Ectodermal cell (in vitro differentiated cells): ENCODE measurements at regions not wholly inside any gene's neighbourhood (a gene's known extent, or its start where the extent isn't known, plus 50 kb on each side); places are given as distances from the start of the nearest gene placed in this dataset.
"Not testable (repeated sequence)": the region's sequence is repeated elsewhere in the genome, so short reads cannot be mapped to it uniquely, and the experiment has no call there.

Experiments
- H3K27ac ChIP-seq: 2 replicates; pipeline ENCODE4 v1.7.0; 2013; ENCODE audit warnings: mild to moderate bottlenecking, low read depth, low read length; ENCODE audit not compliant: insufficient read depth, poor library complexity, severe bottlenecking
- H3K27me3 ChIP-seq: 2 replicates; pipeline ENCODE4 v1.7.0; 2013; ENCODE audit warnings: mild to moderate bottlenecking, low read length; ENCODE audit not compliant: insufficient read depth, control insufficient read depth, poor library complexity, severe bottlenecking
- H3K36me3 ChIP-seq: one replicate; pipeline ENCODE4 v1.7.0; 2013; ENCODE audit warnings: low read length; ENCODE audit not compliant: control insufficient read depth, insufficient read depth
- H3K4me1 ChIP-seq: one replicate; pipeline ENCODE4 v1.7.0; 2013; ENCODE audit warnings: low read length; ENCODE audit not compliant: control insufficient read depth, insufficient read depth
- H3K4me3 ChIP-seq: 2 replicates; pipeline ENCODE4 v1.7.0; 2013; ENCODE audit warnings: low read depth, low read length, control low read depth; ENCODE audit not compliant: insufficient read depth
- H3K9me3 ChIP-seq: 2 replicates; pipeline ENCODE4 v1.7.0; 2013; ENCODE audit warnings: mild to moderate bottlenecking, low read length, moderate library complexity; ENCODE audit not compliant: control insufficient read depth
- WGBS, 2 experiments: methylation state at CpG; one replicate each; pipeline ENCODE4 v1.1.7; 2013; ENCODE audit warnings: missing lambda C conversion rate in 2 of 2; 5-methylcytosine and 5-hydroxymethylcytosine counted together

- H3K27me3 ChIP-seq, H3K9me3 ChIP-seq, H3K36me3 ChIP-seq, H3K4me3 ChIP-seq, H3K4me1 ChIP-seq, H3K27ac ChIP-seq: not testable (repeated sequence)
- 90 to 93% methylated on average over 5 of the region's 5 CpGs for WGBS, 2 experiments
Measured at GRCh38 chr4:102397056-102397455, 51.8 kb upstream of the SLC39A8 start.

GRCh38 chr4:102399021-102399420 is 53.7 kb upstream of the SLC39A8 start:
- no peaks in the 10 kb centered on the region for H3K4me1 ChIP-seq
- no peaks in the 10 kb centered on the region for H3K27me3 ChIP-seq
- WGBS, 2 experiments, result 90 to 92% methylated on average over 1 of the region's 1 CpG
- H3K9me3 ChIP-seq, result no peaks in the 10 kb centered on the region
- no peak overlapping the region for H3K4me3 ChIP-seq
- H3K27ac ChIP-seq, result no peak overlapping the region
- no peaks in the 10 kb centered on the region for H3K36me3 ChIP-seq

- H3K36me3 ChIP-seq, result no peaks in the 10 kb centered on the region
- H3K4me3 ChIP-seq, result no peak overlapping the region
- H3K27me3 ChIP-seq, result no peaks in the 10 kb centered on the region
- H3K4me1 ChIP-seq, result peaks cover 3% of the 10 kb centered on the region
- no peak overlapping the region for H3K27ac ChIP-seq
- H3K9me3 ChIP-seq, result no peaks in the 10 kb centered on the region
- WGBS, 2 experiments, result 93 to 95% methylated on average over 3 to 4 of the region's 4 CpGs
Measured at GRCh38 chr4:102400898-102401297, 55.6 kb upstream of the SLC39A8 start.

- H3K27ac ChIP-seq, result no peak overlapping the region
- no peaks in the 10 kb centered on the region for H3K9me3 ChIP-seq
- H3K36me3 ChIP-seq, result no peaks in the 10 kb centered on the region
- no peaks in the 10 kb centered on the region for H3K27me3 ChIP-seq
- no peak overlapping the region for H3K4me3 ChIP-seq
- 88 to 100% methylated on average over 1 to 2 of the region's 2 CpGs for WGBS, 2 experiments
- H3K4me1 ChIP-seq, result peaks cover 7% of the 10 kb centered on the region
Measured at GRCh38 chr4:102402223-102402622, 56.9 kb upstream of the SLC39A8 start.

- Histone ChIP-seq H3K27ac (no peak overlapping the region), H3K36me3 (no peaks in the 10 kb centered on the region), H3K4me1 (peaks cover 7% of the 10 kb centered on the region), H3K4me3 (no peak overlapping the region), H3K27me3 (no peaks in the 10 kb centered on the region), H3K9me3 (no peaks in the 10 kb centered on the region)
- 87 to 98% methylated on average over 2 to 3 of the region's 3 CpGs for WGBS, 2 experiments
Measured at GRCh38 chr4:102403116-102403515, 57.8 kb upstream of the SLC39A8 start.

GRCh38 chr4:102404431-102404969 is 59.2 kb upstream of the SLC39A8 start:
- Histone ChIP-seq H3K4me3 (no peak overlapping the region), H3K4me1 (peaks cover 7% of the 10 kb centered on the region), H3K36me3 (no peaks in the 10 kb centered on the region), H3K27me3 (no peaks in the 10 kb centered on the region), H3K9me3 (no peaks in the 10 kb centered on the region), H3K27ac (no peak overlapping the region)
- 50% methylated on average over 1 of the region's 1 CpG; no CpG with 5 or more reads in 1 of the 2 experiments for WGBS, 2 experiments

GRCh38 chr4:102405821-102406401 is 60.6 kb upstream of the SLC39A8 start:
- Histone ChIP-seq H3K4me3 (no peak overlapping the region), H3K36me3 (no peaks in the 10 kb centered on the region), H3K4me1 (peaks cover 7% of the 10 kb centered on the region), H3K27ac (no peak overlapping the region), H3K9me3 (no peaks in the 10 kb centered on the region), H3K27me3 (no peaks in the 10 kb centered on the region)
- 83 to 85% methylated on average over 1 to 3 of the region's 3 CpGs for WGBS, 2 experiments

- H3K27me3 ChIP-seq, H3K4me1 ChIP-seq, H3K9me3 ChIP-seq, H3K36me3 ChIP-seq, H3K27ac ChIP-seq, H3K4me3 ChIP-seq: not testable (repeated sequence)
- WGBS, 2 experiments, result no CpG with 5 or more reads among the region's 1 CpG
Measured at GRCh38 chr4:102410884-102411283, 65.6 kb upstream of the SLC39A8 start.

- Histone ChIP-seq H3K27ac (no peak overlapping the region), H3K9me3 (no peaks in the 10 kb centered on the region), H3K27me3 (no peaks in the 10 kb centered on the region), H3K36me3 (no peaks in the 10 kb centered on the region), H3K4me3 (no peak overlapping the region), H3K4me1 (no peaks in the 10 kb centered on the region)
- WGBS, 2 experiments, result 83 to 100% methylated on average over 1 of the region's 1 CpG
Measured at GRCh38 chr4:102411408-102411807, 66.1 kb upstream of the SLC39A8 start.

- Histone ChIP-seq H3K36me3 (no peaks in the 10 kb centered on the region), H3K4me3 (no peak overlapping the region), H3K9me3 (no peaks in the 10 kb centered on the region), H3K27ac (no peak overlapping the region), H3K27me3 (no peaks in the 10 kb centered on the region), H3K4me1 (no peaks in the 10 kb centered on the region)
Measured at GRCh38 chr4:102416765-102417164, 71.5 kb upstream of the SLC39A8 start.
